Esophagus squamous epithelium (tissue), 4 donors: ENCODE measurements at regions not wholly inside any gene's neighbourhood (a gene's known extent, or its start where the extent isn't known, plus 50 kb on each side); places are given as distances from the start of the nearest gene placed in this dataset.

Experiments
- POLR2A ChIP-seq, 4 donors: fragments of 450-650 bp; IDR thresholded peaks; one replicate each; pipeline ENCODE4 v1.6.1; 2017; ENCODE audit warnings: antibody characterized with exemption in 4 of 4, mild to moderate bottlenecking in 4 of 4, moderate library complexity in 3 of 4
- TF ChIP-seq, protein P1 (sequence below), 6 experiments: fragments of 450-650 bp in 4 of 6; fragments of 200-600 bp in 2 of 6; sonication (generic) in 2 of 6; IDR thresholded peaks; one replicate each; pipeline ENCODE4 v1.5.1; 2016 to 2019; ENCODE audit warnings: antibody characterized with exemption in 6 of 6, mild to moderate bottlenecking in 4 of 6, moderate library complexity in 4 of 6

DNA sequence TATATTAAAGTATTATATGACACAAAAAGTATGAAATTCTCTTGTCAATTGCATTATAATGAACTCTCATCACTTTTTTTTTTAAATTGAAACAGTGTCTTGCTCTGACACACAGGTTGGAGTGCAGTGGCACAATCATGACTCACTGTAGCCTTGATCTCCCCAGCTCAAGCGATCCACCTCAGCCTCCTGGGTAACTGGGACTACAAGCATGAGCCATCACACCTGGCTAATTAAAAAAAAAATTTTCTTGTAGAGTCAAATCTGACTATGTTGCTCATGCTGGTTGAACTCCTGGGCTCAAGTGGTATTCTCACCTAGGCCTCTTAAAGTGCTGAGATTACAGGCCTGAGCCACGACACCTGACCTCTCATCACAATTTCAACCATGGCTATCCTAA is 259.3 kb downstream of the S1PR1 start:
- TF ChIP-seq, protein P1, sequence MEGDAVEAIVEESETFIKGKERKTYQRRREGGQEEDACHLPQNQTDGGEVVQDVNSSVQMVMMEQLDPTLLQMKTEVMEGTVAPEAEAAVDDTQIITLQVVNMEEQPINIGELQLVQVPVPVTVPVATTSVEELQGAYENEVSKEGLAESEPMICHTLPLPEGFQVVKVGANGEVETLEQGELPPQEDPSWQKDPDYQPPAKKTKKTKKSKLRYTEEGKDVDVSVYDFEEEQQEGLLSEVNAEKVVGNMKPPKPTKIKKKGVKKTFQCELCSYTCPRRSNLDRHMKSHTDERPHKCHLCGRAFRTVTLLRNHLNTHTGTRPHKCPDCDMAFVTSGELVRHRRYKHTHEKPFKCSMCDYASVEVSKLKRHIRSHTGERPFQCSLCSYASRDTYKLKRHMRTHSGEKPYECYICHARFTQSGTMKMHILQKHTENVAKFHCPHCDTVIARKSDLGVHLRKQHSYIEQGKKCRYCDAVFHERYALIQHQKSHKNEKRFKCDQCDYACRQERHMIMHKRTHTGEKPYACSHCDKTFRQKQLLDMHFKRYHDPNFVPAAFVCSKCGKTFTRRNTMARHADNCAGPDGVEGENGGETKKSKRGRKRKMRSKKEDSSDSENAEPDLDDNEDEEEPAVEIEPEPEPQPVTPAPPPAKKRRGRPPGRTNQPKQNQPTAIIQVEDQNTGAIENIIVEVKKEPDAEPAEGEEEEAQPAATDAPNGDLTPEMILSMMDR (IDR thresholded peaks at IDR 0.05), result no peak
- no peak for TF ChIP-seq POLR2A (IDR thresholded peaks at IDR 0.05)
